T-helper 2 cell treated with Interferon-gamma antibody and Interleukin-4, amounts not matched to agents 100 ng/mL and 5 ng/mL, for 36 hours (primary cell): ENCODE measurements at regions not wholly inside any gene's neighbourhood (a gene's known extent, or its start where the extent isn't known, plus 50 kb on each side); places are given as distances from the start of the nearest gene placed in this dataset.

ENCODE experiments used
- intact Hi-C: fragments of 100-400 bp; cut with micrococcal nuclease; formaldehyde crosslinking; loops from one replicate; pipeline ENCODE4 v1.15.1; 2023

GRCh38 chr14:100463937-100464336 lies 123.3 kb downstream of the BEGAIN start:
- intact Hi-C loops, result no loop called here

DNA sequence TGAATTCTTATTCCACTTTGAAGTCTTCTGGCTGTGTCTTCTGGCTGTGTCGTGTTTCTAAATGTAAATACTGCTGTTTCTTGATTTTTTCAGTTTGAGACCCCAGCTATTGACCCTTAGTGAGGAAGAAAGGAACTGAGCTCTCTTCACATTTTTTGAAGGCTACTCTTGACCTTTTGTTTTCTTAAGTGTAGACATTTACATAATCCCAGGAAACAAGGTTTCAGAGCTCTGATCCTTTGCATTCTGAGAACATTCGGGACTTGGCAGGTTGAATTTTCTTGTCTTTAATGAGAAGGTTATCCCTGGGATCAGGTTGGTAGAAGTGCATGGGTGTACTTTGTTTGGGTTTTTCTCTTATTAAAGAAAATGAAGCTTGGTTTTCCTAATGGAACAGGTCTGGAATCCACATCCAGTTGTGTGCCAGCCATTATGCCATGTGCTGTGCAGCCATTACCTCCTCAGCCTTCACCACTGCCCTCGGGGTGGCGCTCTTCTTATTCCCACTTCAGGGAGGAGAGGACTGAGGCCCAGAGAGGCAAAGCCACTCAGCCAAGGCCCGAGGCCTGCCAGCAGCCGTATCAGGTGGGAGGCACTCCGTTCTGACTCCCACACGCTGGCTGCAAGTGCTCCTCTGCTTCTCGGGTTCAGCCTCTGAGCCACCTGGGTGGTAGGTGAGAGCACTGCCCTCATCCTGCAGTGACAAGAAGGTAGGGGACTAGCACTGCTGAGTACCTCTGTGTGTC lies 120.9 kb downstream of the BEGAIN start:
- intact Hi-C loops, result no loop called here

DNA sequence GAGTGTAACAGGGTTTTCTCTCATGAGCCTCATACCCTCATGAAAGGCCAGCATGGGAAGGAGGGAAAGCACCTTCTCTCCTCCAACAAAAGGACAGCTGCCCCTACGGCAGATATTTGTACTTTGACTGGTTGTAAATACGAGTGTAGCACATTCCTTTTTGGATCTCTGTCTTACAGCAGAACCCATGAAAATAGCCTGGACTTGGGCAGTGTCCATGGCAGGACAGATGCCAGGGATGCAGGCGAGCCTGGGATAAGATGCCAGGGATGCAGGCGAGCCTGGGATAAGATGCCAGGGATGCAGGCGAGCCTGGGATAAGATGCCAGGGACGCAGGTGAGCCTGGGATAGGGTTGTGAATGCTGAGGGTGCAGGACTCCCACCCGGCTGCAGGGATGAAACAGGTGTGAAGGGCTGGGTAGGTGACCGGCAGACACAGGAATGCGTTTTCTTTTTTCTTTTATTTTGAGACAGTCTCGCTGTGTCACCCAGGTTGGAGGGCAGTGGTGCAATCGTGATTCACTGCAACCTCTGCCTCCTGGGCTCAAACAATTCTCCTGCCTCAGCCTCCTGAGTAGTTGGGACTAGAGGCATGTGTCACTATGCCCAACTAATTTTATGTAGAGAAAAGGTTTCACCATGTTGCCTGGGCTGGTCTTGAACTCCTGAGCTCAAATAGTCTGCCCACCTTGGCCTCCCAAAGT lies 120.0 kb downstream of the BEGAIN start:
- intact Hi-C loops, result no loop called here

DNA sequence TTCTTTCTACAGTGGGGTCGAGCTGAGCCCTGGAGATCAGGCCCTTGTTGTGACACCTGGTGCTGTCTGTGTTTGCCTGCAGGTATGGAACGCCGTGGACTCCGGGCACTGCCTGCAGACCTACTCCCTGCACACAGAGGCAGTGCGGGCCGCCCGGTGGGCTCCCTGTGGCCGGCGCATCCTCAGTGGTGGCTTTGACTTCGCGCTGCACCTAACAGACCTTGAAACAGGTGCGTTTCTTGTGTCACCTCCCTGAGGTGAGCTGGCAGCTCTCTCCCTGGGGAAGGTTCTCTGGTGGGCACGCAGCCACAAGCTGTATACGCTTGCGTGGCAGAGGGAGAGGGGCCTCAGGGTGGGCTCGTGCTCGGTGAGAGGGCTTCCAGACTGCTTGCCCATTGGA lies 119.3 kb downstream of the BEGAIN start:
- intact Hi-C loops, result no loop called here

DNA sequence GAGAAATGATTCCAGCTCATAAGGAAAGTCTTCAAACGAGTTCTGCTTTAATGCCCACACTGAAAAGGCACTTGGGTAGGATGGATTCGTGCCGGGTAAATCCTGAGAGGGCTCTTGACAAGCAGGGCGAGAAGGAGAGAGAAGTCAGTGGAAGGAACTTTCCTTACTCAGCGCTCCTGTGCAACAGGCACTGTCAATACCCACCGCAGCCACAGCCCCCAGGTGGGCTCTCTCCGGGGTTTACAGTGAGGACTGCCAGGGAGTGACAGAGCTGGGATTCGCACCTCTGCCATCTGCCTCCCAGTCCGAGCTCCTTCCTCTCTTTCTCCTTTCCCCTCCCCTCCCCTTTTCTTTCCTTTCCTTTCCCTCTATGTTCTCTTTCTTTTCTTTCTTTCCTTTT lies 118.7 kb downstream of the BEGAIN start:
- intact Hi-C loops, result no loop called here

GRCh38 chr14:100469632-100470522 lies 117.3 kb downstream of the BEGAIN start:
- intact Hi-C loops, result no loop called here

GRCh38 chr14:100470523-100470897 lies 116.7 kb downstream of the BEGAIN start:
- intact Hi-C loops, result no loop called here

- intact Hi-C loops, result no loop called here
These were observed 115.7 kb downstream of the BEGAIN start for GRCh38 chr14:100471441-100472093.

- intact Hi-C loops, result no loop called here
These were observed 115.1 kb downstream of the BEGAIN start for GRCh38 chr14:100472094-100472455.

GRCh38 chr14:100472491-100472890 lies 114.7 kb downstream of the BEGAIN start:
- intact Hi-C loops, result no loop called here

GRCh38 chr14:100473249-100473648 lies 114.0 kb downstream of the BEGAIN start:
- intact Hi-C loops, result no loop called here

DNA sequence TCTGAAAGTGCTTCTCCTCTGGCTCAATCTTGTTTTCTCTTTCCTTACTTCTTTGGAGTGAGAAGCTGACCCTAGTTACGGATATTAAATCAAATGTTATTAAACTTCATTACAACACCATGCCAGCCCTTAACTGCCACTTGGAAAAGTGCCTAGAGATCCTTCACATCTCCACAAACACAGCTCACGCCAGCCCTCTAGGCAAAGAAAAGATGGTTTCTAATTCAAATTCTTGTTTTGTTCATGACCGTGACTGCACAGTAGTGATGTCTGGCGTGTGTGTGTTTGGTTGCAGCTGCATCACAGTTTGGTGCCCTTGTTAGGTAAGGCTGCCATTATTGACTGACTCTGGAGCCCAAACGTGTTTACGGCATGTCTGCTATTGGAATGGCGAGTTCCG lies 113.0 kb downstream of the BEGAIN start:
- intact Hi-C loops, result no loop called here

DNA sequence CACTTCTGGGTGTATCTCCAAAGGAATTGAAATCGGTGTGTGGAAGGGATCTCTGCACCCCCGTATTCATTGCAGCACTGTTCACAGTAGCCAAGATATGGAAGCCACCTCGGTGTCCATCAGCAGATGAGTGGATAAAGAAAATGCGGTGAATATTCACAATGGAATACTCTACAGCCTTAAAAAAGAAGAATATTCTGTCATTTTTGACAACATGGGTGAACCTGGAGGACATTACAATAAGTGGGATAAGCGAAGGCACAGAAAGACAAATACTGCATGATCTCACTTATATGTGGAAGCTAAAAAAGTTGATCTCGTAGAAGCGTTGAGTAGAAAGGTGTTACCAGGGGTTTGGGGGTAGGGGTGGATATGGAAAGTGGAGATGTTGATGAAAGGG lies 111.9 kb downstream of the BEGAIN start:
- intact Hi-C loops, result no loop called here

GRCh38 chr14:100476012-100476822 lies 111.0 kb downstream of the BEGAIN start:
- intact Hi-C loops, result no loop called here

GRCh38 chr14:100484531-100485267 lies 102.5 kb downstream of the BEGAIN start:
- intact Hi-C loops, result no loop called here

DNA sequence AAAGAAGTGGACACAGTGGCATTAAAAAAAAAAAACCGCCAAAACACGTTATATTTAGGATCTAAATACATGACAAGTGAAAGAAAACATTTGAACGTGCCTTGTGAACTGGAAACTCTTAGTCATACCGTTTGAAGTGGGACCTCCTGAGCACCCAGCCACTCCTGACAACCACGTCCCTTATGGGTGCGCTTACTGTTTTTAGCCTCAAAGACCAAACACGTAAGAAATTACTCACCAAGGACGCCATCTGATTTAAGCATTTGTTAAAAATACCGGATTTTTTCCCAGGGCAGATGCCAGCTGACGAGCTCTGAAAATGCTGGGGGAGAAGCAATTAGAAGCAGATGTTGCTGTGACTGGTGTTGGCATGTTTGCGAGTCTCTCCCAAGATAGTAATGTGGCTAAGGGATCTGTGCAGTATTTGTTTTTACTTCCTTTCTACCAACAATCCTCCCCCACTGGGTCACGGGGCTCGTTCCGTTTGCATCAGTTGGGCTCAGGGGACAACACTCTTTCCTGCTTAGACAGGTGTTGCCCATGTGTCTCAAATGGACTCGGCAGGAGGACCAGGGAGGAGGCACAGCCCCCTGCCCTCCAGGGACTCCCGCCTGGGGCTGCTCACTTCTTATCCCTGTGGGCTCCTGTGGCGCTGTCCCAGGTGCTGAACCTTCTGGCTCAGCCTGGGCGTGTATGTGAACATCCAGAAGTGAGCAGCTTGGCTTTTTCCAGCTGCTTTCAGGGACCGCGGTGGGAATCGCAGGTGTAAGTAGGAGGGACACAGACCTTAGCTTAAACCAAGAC lies 101.0 kb downstream of the BEGAIN start:
- intact Hi-C loops, result no loop called here
